ENCODE measurements at regions not wholly inside any gene's neighbourhood (a gene's known extent, or its start where the extent isn't known, plus 50 kb on each side); places are given as distances from the start of the nearest gene placed in this dataset.

- WGBS (ENCODE audit: insufficient coverage) = 100% methylated on average over 1 of the region's 4 CpGs
- ATAC-seq (replicated peaks in 1 of 4) (no peak), DNase-seq (no peak)
- ChIA-PET CTCF (interaction anchor here in 1 of 2 donors (0.6 kb wide), 1 partner anchor 1304 kb away, joined by 3 read pairs; no protein-coding TSS in a partner anchor), POLR2A (no interaction called here)
- H3K9me3 ChIP-seq = no peaks in the 10 kb centered on the region
- no peak overlapping the region for H3K4me3 Mint-ChIP-seq
- no peak overlapping the region for H3K27ac Mint-ChIP-seq
- H3K36me3 ChIP-seq (ENCODE audit: control insufficient read depth in 2 of 2, extremely low read depth in 1 of 2, insufficient read depth in 1 of 2, low read length in 1 of 2) = no peaks in the 10 kb centered on the region
- H3K9me3 Mint-ChIP-seq = no peaks in the 10 kb centered on the region
- H3K36me3 Mint-ChIP-seq = no peaks in the 10 kb centered on the region
- peaks cover 0 to 8% of the 10 kb centered on the region in 2 experiments for H3K27me3 ChIP-seq (replicated peaks in 1 of 2; ENCODE audit: control insufficient read depth in 2 of 2, extremely low read depth in 1 of 2, insufficient read depth in 2 of 2, low read length in 1 of 2)
- H3K4me1 Mint-ChIP-seq = peaks cover 4 to 17% (median 11%) of the 10 kb centered on the region in 3 donors
- H3K27me3 Mint-ChIP-seq = no peaks in the 10 kb centered on the region
- no peak overlapping the region for H3K4me3 ChIP-seq (ENCODE audit: control insufficient read depth in 1 of 2, extremely low read depth in 1 of 2, low read length in 1 of 2)
- H3K27ac ChIP-seq (ENCODE audit: low read length) = no peak overlapping the region
- peaks cover 0 to 3% of the 10 kb centered on the region in 2 experiments for H3K4me1 ChIP-seq (ENCODE audit: control insufficient read depth in 1 of 2, extremely low read depth in 1 of 2, insufficient read depth in 2 of 2, low read length in 2 of 2)
Observed at GRCh38 chr6:6889601-6890000, 218.2 kb upstream of the RREB1 start.

- Mint-ChIP-seq H3K4me1 (peaks cover 4 to 17% (median 11%) of the 10 kb centered on the region in 3 donors), H3K27me3 (no peaks in the 10 kb centered on the region), H3K4me3 (no peak overlapping the region), H3K36me3 (no peaks in the 10 kb centered on the region), H3K9me3 (no peaks in the 10 kb centered on the region), H3K27ac (no peak overlapping the region)
- ChIA-PET POLR2A (no interaction called here), CTCF (no interaction called here)
- ATAC-seq (replicated peaks in 1 of 4) (no peak), DNase-seq (no peak)
- Histone ChIP-seq H3K4me1 (ENCODE audit: control insufficient read depth in 1 of 2, extremely low read depth in 1 of 2, insufficient read depth in 2 of 2, low read length in 2 of 2) (peaks cover 0 to 3% of the 10 kb centered on the region in 2 experiments), H3K4me3 (ENCODE audit: control insufficient read depth in 1 of 2, extremely low read depth in 1 of 2, low read length in 1 of 2) (no peak overlapping the region), H3K9me3 (no peaks in the 10 kb centered on the region), H3K36me3 (ENCODE audit: control insufficient read depth in 2 of 2, extremely low read depth in 1 of 2, insufficient read depth in 1 of 2, low read length in 1 of 2) (no peaks in the 10 kb centered on the region), H3K27me3 (replicated peaks in 1 of 2; ENCODE audit: control insufficient read depth in 2 of 2, extremely low read depth in 1 of 2, insufficient read depth in 2 of 2, low read length in 1 of 2) (peaks cover 0 to 6% of the 10 kb centered on the region in 2 experiments), H3K27ac (ENCODE audit: low read length) (no peak overlapping the region)
- 74% methylated on average over 6 of the region's 6 CpGs for WGBS (ENCODE audit: insufficient coverage)
Observed at GRCh38 chr6:6890400-6890858, 217.3 kb upstream of the RREB1 start.

GRCh38 chr6:6891125-6891721 is 216.5 kb upstream of the RREB1 start:
- H3K9me3 Mint-ChIP-seq = no peaks in the 10 kb centered on the region
- 91% methylated on average over 3 of the region's 8 CpGs for WGBS (ENCODE audit: insufficient coverage)
- H3K4me3 Mint-ChIP-seq = no peak overlapping the region
- Histone ChIP-seq H3K4me3 (ENCODE audit: control insufficient read depth in 1 of 2, extremely low read depth in 1 of 2, low read length in 1 of 2) (no peak overlapping the region), H3K27ac (ENCODE audit: low read length) (no peak overlapping the region), H3K4me1 (ENCODE audit: control insufficient read depth in 1 of 2, extremely low read depth in 1 of 2, insufficient read depth in 2 of 2, low read length in 2 of 2) (peaks cover 0 to 3% of the 10 kb centered on the region in 2 experiments), H3K27me3 (replicated peaks in 1 of 2; ENCODE audit: control insufficient read depth in 2 of 2, extremely low read depth in 1 of 2, insufficient read depth in 2 of 2, low read length in 1 of 2) (peaks cover 0 to 5% of the 10 kb centered on the region in 2 experiments), H3K9me3 (no peaks in the 10 kb centered on the region), H3K36me3 (ENCODE audit: control insufficient read depth in 2 of 2, extremely low read depth in 1 of 2, insufficient read depth in 1 of 2, low read length in 1 of 2) (no peaks in the 10 kb centered on the region)
- no peaks in the 10 kb centered on the region for H3K27me3 Mint-ChIP-seq
- DNase-seq (no peak), ATAC-seq (replicated peaks in 1 of 4) (no peak)
- H3K4me1 Mint-ChIP-seq = peaks cover 4 to 14% (median 11%) of the 10 kb centered on the region in 3 donors
- no peak overlapping the region for H3K27ac Mint-ChIP-seq
- CTCF ChIA-PET = no interaction called here
- POLR2A ChIA-PET = no interaction called here
- H3K36me3 Mint-ChIP-seq = no peaks in the 10 kb centered on the region

- no peak overlapping the region for H3K4me3 ChIP-seq (ENCODE audit: control insufficient read depth in 1 of 2, extremely low read depth in 1 of 2, low read length in 1 of 2)
- Mint-ChIP-seq H3K27ac (no peak overlapping the region), H3K9me3 (no peaks in the 10 kb centered on the region), H3K4me1 (peaks cover 4 to 12% (median 11%) of the 10 kb centered on the region in 3 donors), H3K4me3 (no peak overlapping the region), H3K27me3 (no peaks in the 10 kb centered on the region), H3K36me3 (no peaks in the 10 kb centered on the region)
- ATAC-seq (replicated peaks in 1 of 4) = peak in 1 of 4 experiments; percentile 28
- H3K36me3 ChIP-seq (ENCODE audit: control insufficient read depth in 2 of 2, extremely low read depth in 1 of 2, insufficient read depth in 1 of 2, low read length in 1 of 2) = no peaks in the 10 kb centered on the region
- H3K27me3 ChIP-seq (replicated peaks in 1 of 2; ENCODE audit: control insufficient read depth in 2 of 2, extremely low read depth in 1 of 2, insufficient read depth in 2 of 2, low read length in 1 of 2) = peaks cover 0 to 5% of the 10 kb centered on the region in 2 experiments
- no peak for DNase-seq
- 25% methylated on average over 3 of the region's 6 CpGs for WGBS (ENCODE audit: insufficient coverage)
- POLR2A ChIA-PET = no interaction called here
- no peak overlapping the region for H3K27ac ChIP-seq (ENCODE audit: low read length)
- CTCF ChIA-PET = no interaction called here
- H3K4me1 ChIP-seq (ENCODE audit: control insufficient read depth in 1 of 2, extremely low read depth in 1 of 2, insufficient read depth in 2 of 2, low read length in 2 of 2) = peaks cover 0 to 3% of the 10 kb centered on the region in 2 experiments
- no peaks in the 10 kb centered on the region for H3K9me3 ChIP-seq
Observed at GRCh38 chr6:6891949-6892461, 215.8 kb upstream of the RREB1 start.

GRCh38 chr6:6892744-6893583 is 214.8 kb upstream of the RREB1 start:
- Histone ChIP-seq H3K27ac (ENCODE audit: low read length) (no peak overlapping the region), H3K4me3 (ENCODE audit: control insufficient read depth in 1 of 2, extremely low read depth in 1 of 2, low read length in 1 of 2) (no peak overlapping the region), H3K36me3 (ENCODE audit: control insufficient read depth in 2 of 2, extremely low read depth in 1 of 2, insufficient read depth in 1 of 2, low read length in 1 of 2) (no peaks in the 10 kb centered on the region), H3K4me1 (ENCODE audit: control insufficient read depth in 1 of 2, extremely low read depth in 1 of 2, insufficient read depth in 2 of 2, low read length in 2 of 2) (peaks cover 0 to 3% of the 10 kb centered on the region in 2 experiments), H3K9me3 (no peaks in the 10 kb centered on the region), H3K27me3 (replicated peaks in 1 of 2; ENCODE audit: control insufficient read depth in 2 of 2, extremely low read depth in 1 of 2, insufficient read depth in 2 of 2, low read length in 1 of 2) (peaks cover 0 to 5% of the 10 kb centered on the region in 2 experiments)
- no peaks in the 10 kb centered on the region for H3K36me3 Mint-ChIP-seq
- ATAC-seq (replicated peaks in 1 of 4) = no peak
- CTCF ChIA-PET = no interaction called here
- POLR2A ChIA-PET = no interaction called here
- no peak for DNase-seq
- whole genome bisulfite sequencing (ENCODE audit: insufficient coverage) = 80% methylated on average over 8 of the region's 17 CpGs
- H3K9me3 Mint-ChIP-seq = no peaks in the 10 kb centered on the region
- H3K4me1 Mint-ChIP-seq = peaks cover 4 to 12% (median 11%) of the 10 kb centered on the region in 3 donors
- no peaks in the 10 kb centered on the region for H3K27me3 Mint-ChIP-seq
- no peak overlapping the region for H3K4me3 Mint-ChIP-seq
- H3K27ac Mint-ChIP-seq = no peak overlapping the region

GRCh38 chr6:6893701-6894100 is 214.1 kb upstream of the RREB1 start:
- Mint-ChIP-seq H3K4me3 (no peak overlapping the region), H3K27ac (no peak overlapping the region), H3K9me3 (no peaks in the 10 kb centered on the region), H3K4me1 (peaks cover 4 to 12% (median 11%) of the 10 kb centered on the region in 3 donors), H3K27me3 (no peaks in the 10 kb centered on the region), H3K36me3 (no peaks in the 10 kb centered on the region)
- Histone ChIP-seq H3K4me1 (ENCODE audit: control insufficient read depth in 1 of 2, extremely low read depth in 1 of 2, insufficient read depth in 2 of 2, low read length in 2 of 2) (peaks cover 0 to 3% of the 10 kb centered on the region in 2 experiments), H3K9me3 (no peaks in the 10 kb centered on the region), H3K4me3 (ENCODE audit: control insufficient read depth in 1 of 2, extremely low read depth in 1 of 2, low read length in 1 of 2) (no peak overlapping the region), H3K27ac (ENCODE audit: low read length) (no peak overlapping the region), H3K27me3 (replicated peaks in 1 of 2; ENCODE audit: control insufficient read depth in 2 of 2, extremely low read depth in 1 of 2, insufficient read depth in 2 of 2, low read length in 1 of 2) (peaks cover 0 to 5% of the 10 kb centered on the region in 2 experiments), H3K36me3 (ENCODE audit: control insufficient read depth in 2 of 2, extremely low read depth in 1 of 2, insufficient read depth in 1 of 2, low read length in 1 of 2) (no peaks in the 10 kb centered on the region)
- ATAC-seq (replicated peaks in 1 of 4) = no peak
- POLR2A ChIA-PET = no interaction called here
- DNase-seq = no peak
- WGBS (ENCODE audit: insufficient coverage) = 72% methylated on average over 16 of the region's 19 CpGs
- CTCF ChIA-PET = no interaction called here
